ENCODE measurements at regions not wholly inside any gene's neighbourhood (a gene's known extent, or its start where the extent isn't known, plus 50 kb on each side); places are given as distances from the start of the nearest gene placed in this dataset.

- H3K9me3 ChIP-seq (ENCODE audit: insufficient read depth, low read length): no peaks in the 10 kb centered on the region
- H3K4me3 ChIP-seq (ENCODE audit: insufficient read length, low read depth): no peak overlapping the region
- H3K4me1 ChIP-seq (ENCODE audit: insufficient read depth, insufficient read length): no peaks in the 10 kb centered on the region
- no peak overlapping the region for H3K9ac ChIP-seq (ENCODE audit: insufficient read length, low read depth)
- TF ChIP-seq SUZ12 (IDR thresholded peaks at IDR 0.05; ENCODE audit: extremely low read depth, insufficient read depth, insufficient read length): no peak
- TF ChIP-seq YY1 (IDR thresholded peaks at IDR 0.05; ENCODE audit: insufficient read depth, insufficient read length): no peak
- TF ChIP-seq ZNF274 (IDR thresholded peaks at IDR 0.05; ENCODE audit: low read depth, low read length): no peak
- H3K36me3 ChIP-seq (ENCODE audit: insufficient read depth, insufficient read length, low read length): no peaks in the 10 kb centered on the region
- H3K27me3 ChIP-seq (ENCODE audit: insufficient read depth, insufficient read length): no peaks in the 10 kb centered on the region
- DNase-seq (ENCODE audit: low read depth, low spot score): no peak
These were observed 718.2 kb upstream of the LRRN3 start for GRCh38 chr7:110372685-110373084.

- no peaks in the 10 kb centered on the region for H3K4me1 ChIP-seq (ENCODE audit: insufficient read depth, insufficient read length)
- H3K4me3 ChIP-seq (ENCODE audit: insufficient read length, low read depth): no peak overlapping the region
- no peaks in the 10 kb centered on the region for H3K9me3 ChIP-seq (ENCODE audit: insufficient read depth, low read length)
- H3K36me3 ChIP-seq (ENCODE audit: insufficient read depth, insufficient read length, low read length): no peaks in the 10 kb centered on the region
- no peaks in the 10 kb centered on the region for H3K27me3 ChIP-seq (ENCODE audit: insufficient read depth, insufficient read length)
- DNase-seq (ENCODE audit: low read depth, low spot score): no peak
- TF ChIP-seq YY1 (IDR thresholded peaks at IDR 0.05; ENCODE audit: insufficient read depth, insufficient read length) (no peak), ZNF274 (IDR thresholded peaks at IDR 0.05; ENCODE audit: low read depth, low read length) (no peak), SUZ12 (IDR thresholded peaks at IDR 0.05; ENCODE audit: extremely low read depth, insufficient read depth, insufficient read length) (no peak)
- H3K9ac ChIP-seq (ENCODE audit: insufficient read length, low read depth): no peak overlapping the region
These were observed 717.5 kb upstream of the LRRN3 start for GRCh38 chr7:110373416-110373815.

GRCh38 chr7:110373859-110374258 is 717.1 kb upstream of the LRRN3 start:
- Histone ChIP-seq H3K36me3 (ENCODE audit: insufficient read depth, insufficient read length, low read length) (no peaks in the 10 kb centered on the region), H3K4me1 (ENCODE audit: insufficient read depth, insufficient read length) (no peaks in the 10 kb centered on the region), H3K27me3 (ENCODE audit: insufficient read depth, insufficient read length) (no peaks in the 10 kb centered on the region), H3K9ac (ENCODE audit: insufficient read length, low read depth) (no peak overlapping the region), H3K4me3 (ENCODE audit: insufficient read length, low read depth) (no peak overlapping the region), H3K9me3 (ENCODE audit: insufficient read depth, low read length) (no peaks in the 10 kb centered on the region)
- no peak for DNase-seq (ENCODE audit: low read depth, low spot score)
- TF ChIP-seq ZNF274 (IDR thresholded peaks at IDR 0.05; ENCODE audit: low read depth, low read length) (no peak), YY1 (IDR thresholded peaks at IDR 0.05; ENCODE audit: insufficient read depth, insufficient read length) (no peak), SUZ12 (IDR thresholded peaks at IDR 0.05; ENCODE audit: extremely low read depth, insufficient read depth, insufficient read length) (no peak)

- no peak overlapping the region for H3K9ac ChIP-seq (ENCODE audit: insufficient read length, low read depth)
- no peak for DNase-seq (ENCODE audit: low read depth, low spot score)
- no peaks in the 10 kb centered on the region for H3K27me3 ChIP-seq (ENCODE audit: insufficient read depth, insufficient read length)
- no peak for TF ChIP-seq YY1 (IDR thresholded peaks at IDR 0.05; ENCODE audit: insufficient read depth, insufficient read length)
- no peak for TF ChIP-seq SUZ12 (IDR thresholded peaks at IDR 0.05; ENCODE audit: extremely low read depth, insufficient read depth, insufficient read length)
- TF ChIP-seq ZNF274 (IDR thresholded peaks at IDR 0.05; ENCODE audit: low read depth, low read length): no peak
- H3K9me3 ChIP-seq (ENCODE audit: insufficient read depth, low read length): no peaks in the 10 kb centered on the region
- no peak overlapping the region for H3K4me3 ChIP-seq (ENCODE audit: insufficient read length, low read depth)
- H3K36me3 ChIP-seq (ENCODE audit: insufficient read depth, insufficient read length, low read length): no peaks in the 10 kb centered on the region
- H3K4me1 ChIP-seq (ENCODE audit: insufficient read depth, insufficient read length): no peaks in the 10 kb centered on the region
These were observed 715.9 kb upstream of the LRRN3 start for GRCh38 chr7:110375068-110375467.

- no peak for DNase-seq (ENCODE audit: low read depth, low spot score)
These were observed 708.2 kb upstream of the LRRN3 start for GRCh38 chr7:110382736-110383135.

GRCh38 chr7:110386006-110386405 is 704.9 kb upstream of the LRRN3 start:
- no peak for DNase-seq (ENCODE audit: low read depth, low spot score)
- H3K9me3 ChIP-seq (ENCODE audit: insufficient read depth, low read length): no peaks in the 10 kb centered on the region
- no peaks in the 10 kb centered on the region for H3K27me3 ChIP-seq (ENCODE audit: insufficient read depth, insufficient read length)
- H3K4me3 ChIP-seq (ENCODE audit: insufficient read length, low read depth): no peak overlapping the region
- H3K4me1 ChIP-seq (ENCODE audit: insufficient read depth, insufficient read length): no peaks in the 10 kb centered on the region
- TF ChIP-seq SUZ12 (IDR thresholded peaks at IDR 0.05; ENCODE audit: extremely low read depth, insufficient read depth, insufficient read length) (no peak), ZNF274 (IDR thresholded peaks at IDR 0.05; ENCODE audit: low read depth, low read length) (no peak), YY1 (IDR thresholded peaks at IDR 0.05; ENCODE audit: insufficient read depth, insufficient read length) (no peak)
- H3K9ac ChIP-seq (ENCODE audit: insufficient read length, low read depth): no peak overlapping the region
- H3K36me3 ChIP-seq (ENCODE audit: insufficient read depth, insufficient read length, low read length): no peaks in the 10 kb centered on the region

More at GRCh38 chr7:110382736-110383135, 708.2 kb upstream of the LRRN3 start:
- H3K4me1 ChIP-seq (ENCODE audit: insufficient read depth, insufficient read length): no peaks in the 10 kb centered on the region
- no peak overlapping the region for H3K9ac ChIP-seq (ENCODE audit: insufficient read length, low read depth)
- no peak overlapping the region for H3K4me3 ChIP-seq (ENCODE audit: insufficient read length, low read depth)
- no peak for TF ChIP-seq YY1 (IDR thresholded peaks at IDR 0.05; ENCODE audit: insufficient read depth, insufficient read length)
- no peak for TF ChIP-seq SUZ12 (IDR thresholded peaks at IDR 0.05; ENCODE audit: extremely low read depth, insufficient read depth, insufficient read length)
- no peak for TF ChIP-seq ZNF274 (IDR thresholded peaks at IDR 0.05; ENCODE audit: low read depth, low read length)
- H3K9me3 ChIP-seq (ENCODE audit: insufficient read depth, low read length): no peaks in the 10 kb centered on the region
- H3K27me3 ChIP-seq (ENCODE audit: insufficient read depth, insufficient read length): no peaks in the 10 kb centered on the region
- H3K36me3 ChIP-seq (ENCODE audit: insufficient read depth, insufficient read length, low read length): no peaks in the 10 kb centered on the region

- TF ChIP-seq SUZ12 (IDR thresholded peaks at IDR 0.05; ENCODE audit: extremely low read depth, insufficient read depth, insufficient read length) (no peak), ZNF274 (IDR thresholded peaks at IDR 0.05; ENCODE audit: low read depth, low read length) (no peak), YY1 (IDR thresholded peaks at IDR 0.05; ENCODE audit: insufficient read depth, insufficient read length) (no peak)
- DNase-seq (ENCODE audit: low read depth, low spot score): no peak
- Histone ChIP-seq H3K9me3 (ENCODE audit: insufficient read depth, low read length) (no peaks in the 10 kb centered on the region), H3K36me3 (ENCODE audit: insufficient read depth, insufficient read length, low read length) (no peaks in the 10 kb centered on the region), H3K27me3 (ENCODE audit: insufficient read depth, insufficient read length) (no peaks in the 10 kb centered on the region), H3K4me3 (ENCODE audit: insufficient read length, low read depth) (no peak overlapping the region), H3K4me1 (ENCODE audit: insufficient read depth, insufficient read length) (no peaks in the 10 kb centered on the region), H3K9ac (ENCODE audit: insufficient read length, low read depth) (no peak overlapping the region)
These were observed 704.0 kb upstream of the LRRN3 start for GRCh38 chr7:110386913-110387312.
